COR-L47 (cell line): ENCODE measurements at regions not wholly inside any gene's neighbourhood (a gene's known extent, or its start where the extent isn't known, plus 50 kb on each side); places are given as distances from the start of the nearest gene placed in this dataset.

Experiments used
- DNase-seq: peaks from one replicate; lab custom pipeline; 2025; lab: John Stamatoyannopoulos, UW

DNA sequence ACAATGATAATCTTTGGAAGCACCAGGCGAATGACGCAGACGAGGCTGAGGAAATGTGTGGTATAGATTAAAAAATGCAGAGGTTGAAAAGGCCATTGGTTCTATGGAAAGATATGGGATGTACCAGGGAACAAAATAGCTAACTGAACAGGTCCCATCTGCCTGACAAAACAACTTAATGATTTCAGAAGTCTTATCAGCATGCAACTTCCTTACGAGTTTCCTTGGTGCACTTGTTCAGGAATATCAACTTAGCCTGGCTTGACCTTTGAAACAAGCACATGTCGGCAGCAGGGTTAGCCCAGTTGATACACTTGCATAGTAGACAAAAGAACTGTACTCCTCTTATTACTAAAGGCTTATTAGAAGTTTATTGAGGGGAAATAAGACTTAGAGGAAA, 90.9 kb upstream of the CDH11 start:
- DNase-seq = no peak

DNA sequence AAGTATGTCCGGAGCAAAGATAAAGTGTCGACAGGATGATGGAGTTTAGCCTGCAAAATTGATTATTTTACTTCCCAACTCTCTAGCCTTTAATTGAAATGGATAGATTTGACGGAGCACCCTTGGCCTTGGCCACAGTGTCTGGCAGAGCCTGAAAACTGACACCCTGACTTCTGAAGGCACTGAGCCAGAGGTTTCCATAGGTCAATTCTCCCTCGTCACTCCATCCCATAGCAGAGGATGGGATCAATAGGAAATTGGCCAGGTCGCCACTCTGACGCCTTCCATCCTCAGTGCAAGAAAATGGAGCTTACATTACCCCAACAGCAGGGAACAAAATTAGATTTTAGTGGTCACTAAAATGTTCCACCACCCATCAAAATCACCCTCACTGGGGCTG, 90.4 kb upstream of the CDH11 start:
- DNase-seq = no peak

DNA sequence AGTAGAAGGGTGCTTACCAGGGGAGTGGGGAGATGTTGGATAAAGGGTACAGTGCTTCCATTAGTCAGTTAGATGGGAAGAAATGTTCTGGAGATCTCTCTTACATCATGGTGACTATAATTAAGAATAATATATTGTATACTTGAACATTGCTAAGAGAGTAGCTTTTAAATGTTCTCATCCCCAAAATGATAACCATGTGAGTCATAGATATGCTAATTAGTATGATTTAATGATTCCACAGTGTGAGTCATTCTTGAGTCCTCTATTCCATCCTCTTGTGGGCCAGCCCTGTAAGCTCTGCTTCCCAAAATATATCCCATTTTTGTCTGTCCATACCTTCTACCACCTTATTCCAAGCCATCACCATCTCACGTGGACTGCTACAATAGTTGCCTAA, 80.6 kb upstream of the CDH11 start:
- no peak for DNase-seq

DNA sequence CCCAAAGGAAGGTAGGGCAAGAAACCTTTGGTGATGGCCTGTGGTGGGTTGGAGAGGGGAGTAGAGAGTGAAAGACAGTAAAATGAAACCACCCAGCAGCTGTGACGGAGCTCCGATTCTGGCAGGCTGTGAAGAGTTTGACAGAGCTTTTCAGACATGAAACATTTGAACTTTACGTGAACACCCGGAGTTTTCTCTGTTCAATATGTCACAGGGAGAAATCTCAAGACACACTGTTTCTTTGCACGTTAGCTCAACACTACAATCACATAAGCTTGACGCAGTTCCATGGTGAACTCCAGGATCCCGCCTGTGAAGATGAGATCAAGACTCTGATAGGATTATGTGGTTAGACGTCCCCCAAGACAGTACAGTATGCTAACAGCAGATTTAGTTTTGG, 79.6 kb upstream of the CDH11 start:
- DNase-seq = no peak

DNA sequence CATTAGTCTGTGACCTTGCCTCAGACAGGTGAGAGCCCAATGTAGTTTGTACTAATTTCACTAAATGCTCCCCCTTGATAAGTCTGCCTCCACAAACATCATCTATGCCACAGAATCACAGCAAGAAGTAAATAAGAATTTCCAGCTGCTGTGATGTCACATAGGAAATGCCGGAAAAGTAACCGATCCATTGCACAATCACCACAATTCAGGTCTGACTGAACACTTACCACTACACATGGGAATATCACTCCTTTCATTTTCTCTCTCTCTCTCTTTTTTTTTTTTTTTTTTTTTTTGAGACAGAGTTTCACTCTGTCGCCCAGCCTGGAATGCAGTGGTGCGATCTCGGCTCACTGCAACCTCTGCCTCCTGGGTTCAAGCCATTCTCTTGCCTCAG, 79.0 kb upstream of the CDH11 start:
- DNase-seq = no peak

DNA sequence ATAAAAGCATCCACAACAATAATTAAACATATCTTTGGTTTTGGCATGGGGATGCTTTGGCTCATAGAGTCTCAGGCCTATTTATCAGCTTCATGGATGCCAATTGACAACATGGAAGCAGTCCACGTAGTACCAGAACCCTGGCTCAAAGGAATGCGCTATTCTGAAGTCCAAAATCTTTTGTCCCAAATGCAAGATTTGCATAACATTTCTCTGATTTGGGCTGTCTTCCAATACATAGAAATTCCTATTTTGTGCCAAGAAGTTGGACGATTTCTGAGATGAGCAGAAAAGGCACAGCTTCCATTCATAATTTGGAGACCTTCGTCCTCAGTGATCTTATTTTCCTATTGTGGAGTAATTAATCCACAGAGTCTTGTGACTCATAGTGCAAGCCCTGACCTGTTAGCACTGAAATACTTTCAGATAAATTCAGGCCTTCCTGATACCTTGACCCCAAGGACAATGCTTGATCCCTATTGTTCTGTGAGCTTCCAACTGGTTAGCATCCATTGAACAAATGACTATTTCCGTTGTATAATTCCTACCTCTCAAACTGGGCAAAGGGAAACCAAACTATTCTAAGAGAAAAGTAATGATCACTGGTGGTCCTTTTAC, 78.4 kb upstream of the CDH11 start:
- no peak for DNase-seq

DNA sequence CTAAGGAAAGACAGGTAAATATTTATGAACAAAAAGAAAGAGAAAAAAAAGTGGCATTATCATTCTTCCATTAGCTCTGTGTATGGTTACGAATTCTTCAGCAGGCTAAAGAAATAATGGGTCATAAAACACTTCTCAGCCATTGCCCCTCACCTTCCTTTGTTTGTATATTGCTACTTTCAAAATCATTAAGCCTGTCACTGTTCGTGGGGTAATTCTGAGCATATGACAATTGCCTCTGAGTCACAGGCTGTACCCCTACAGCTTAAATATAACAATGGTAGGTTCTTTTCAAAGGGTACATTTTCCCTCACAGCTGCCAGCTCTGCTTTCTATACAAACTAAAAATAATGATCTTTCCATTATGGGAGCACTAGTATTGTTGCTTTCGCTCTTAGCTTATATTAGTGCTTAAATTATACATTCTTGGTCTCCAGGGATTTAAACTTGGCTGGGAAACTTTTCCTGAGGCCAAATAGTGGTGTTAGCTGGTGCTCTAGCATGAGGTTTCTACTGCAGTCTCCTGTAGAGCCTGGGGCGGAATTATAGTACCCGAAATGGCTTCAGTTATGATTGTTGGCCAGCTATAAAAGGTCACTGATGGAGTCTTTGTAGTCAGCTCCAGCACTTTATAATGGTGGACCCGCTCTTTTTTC, 74.7 kb upstream of the CDH11 start:
- no peak for DNase-seq

DNA sequence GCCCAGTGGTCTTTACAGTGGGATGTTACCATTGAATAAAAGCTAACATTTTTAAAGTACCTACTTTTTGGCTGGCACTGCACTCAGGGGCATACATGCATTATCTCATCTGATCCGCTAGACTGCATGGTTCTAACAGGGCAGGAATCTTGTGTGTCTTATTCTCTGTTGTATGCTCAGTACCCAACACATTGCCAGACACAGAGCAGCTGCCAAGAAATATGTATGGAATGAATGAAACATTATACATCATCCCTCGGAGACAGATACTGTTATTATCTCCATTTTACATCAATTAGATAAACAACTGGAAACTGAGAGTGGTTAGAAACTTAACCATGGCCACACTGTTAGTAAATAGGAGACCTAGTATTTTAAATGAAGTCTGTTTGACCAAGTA, 74.1 kb upstream of the CDH11 start:
- DNase-seq = no peak

DNA sequence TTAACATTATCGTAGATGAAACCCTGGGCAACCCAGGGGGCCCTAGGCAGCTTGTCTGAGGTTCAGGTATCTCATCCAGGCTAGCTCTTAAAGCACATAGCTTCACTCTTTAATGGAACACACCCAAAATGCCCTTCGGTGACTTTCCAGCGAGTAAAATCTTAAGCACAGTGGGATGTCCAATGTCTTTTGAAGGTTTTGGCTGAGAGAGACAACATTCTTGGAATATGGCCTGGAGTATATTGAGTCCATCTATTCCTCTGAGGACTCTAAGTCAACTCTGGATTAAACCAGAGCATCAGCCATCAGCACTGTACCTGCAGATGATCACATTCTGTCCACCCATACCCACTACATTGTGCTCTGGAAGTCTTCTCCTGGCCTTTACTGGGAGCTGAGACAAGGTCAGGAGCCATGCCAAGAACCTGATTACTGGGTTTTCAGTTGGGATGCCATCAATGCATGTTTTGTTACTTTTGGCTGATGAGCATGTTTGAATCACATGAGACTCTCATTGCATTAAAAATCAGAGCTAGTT, 63.4 kb upstream of the CDH11 start:
- DNase-seq = no peak

DNA sequence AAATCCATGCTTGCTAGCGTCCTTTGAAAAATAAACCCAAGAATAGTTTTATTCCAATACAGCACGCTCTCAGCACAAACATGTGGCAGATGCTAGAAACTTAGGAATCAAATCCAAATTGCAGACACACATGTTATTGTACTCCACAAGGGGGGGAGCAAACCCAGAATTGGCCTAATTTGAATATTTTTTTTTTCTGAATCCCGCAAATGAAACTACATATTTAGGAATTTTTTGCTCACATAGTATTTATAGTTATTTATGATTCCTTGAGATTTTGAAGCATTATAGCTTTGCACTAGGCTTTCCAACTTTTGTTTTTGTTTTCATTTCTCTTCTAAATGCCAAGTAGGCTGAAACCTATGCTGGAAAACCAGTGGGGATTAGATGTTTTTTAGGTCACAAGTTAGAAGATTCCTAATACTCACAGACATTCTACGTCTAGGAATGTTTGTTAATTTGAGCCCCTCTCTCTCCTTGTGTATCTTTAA, 59.3 kb upstream of the CDH11 start:
- no peak for DNase-seq

DNA sequence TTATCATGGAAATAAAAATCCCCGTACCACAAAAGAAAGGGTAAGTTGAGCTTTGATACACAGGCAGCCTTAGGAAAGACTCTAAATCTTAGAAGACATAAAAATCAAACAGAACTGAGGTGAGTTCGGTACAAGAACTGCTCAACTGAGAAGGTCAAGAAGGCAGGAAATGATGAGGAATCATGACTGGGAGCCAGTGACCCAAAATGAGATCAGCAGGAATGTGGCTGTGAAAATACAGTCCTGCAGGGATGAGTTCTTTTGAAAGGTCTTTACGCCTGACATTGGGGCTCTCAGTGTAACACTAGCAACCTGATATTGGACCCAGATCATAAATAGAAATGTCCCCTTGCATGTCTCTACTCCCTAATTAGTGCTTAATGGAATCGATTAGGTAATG, 56.3 kb upstream of the CDH11 start:
- no peak for DNase-seq

DNA sequence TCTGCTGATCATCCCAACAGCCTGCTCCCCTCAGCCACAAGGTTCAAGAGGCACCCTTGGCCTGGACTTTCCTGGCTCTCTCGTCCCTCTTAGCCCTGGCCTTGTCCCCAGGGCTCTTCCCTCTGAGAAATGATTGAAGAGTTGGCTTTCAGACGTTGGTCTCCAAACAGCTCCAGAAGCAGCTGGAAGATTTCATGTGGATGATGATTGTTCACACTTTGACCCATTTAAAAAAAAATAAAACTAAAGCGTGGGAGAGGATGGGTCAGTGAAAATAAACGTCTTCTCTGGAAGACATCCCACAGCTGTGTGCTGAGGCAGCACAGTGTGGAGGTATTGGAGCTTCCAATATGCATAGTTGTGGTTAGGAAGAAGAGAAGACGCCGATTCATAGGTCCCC, 54.7 kb upstream of the CDH11 start:
- DNase-seq = no peak

DNA sequence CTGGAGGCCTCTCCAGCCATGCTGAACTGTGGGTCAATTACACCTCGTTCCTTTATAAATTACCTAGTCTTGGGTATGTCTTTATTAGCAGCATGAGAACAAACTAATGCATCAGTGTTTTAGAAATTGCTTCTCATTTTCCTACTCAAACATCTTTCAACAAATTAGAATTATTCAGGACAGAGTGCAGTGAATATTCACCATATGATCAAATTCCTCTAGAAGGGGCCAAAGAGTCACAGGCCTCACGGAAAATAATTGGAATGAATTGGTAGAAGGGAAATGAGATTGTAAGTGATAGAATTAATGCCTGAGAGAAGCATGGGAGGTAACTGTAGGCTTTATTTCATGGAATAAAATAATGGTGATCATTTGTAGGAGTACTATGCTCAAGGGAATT, 50.5 kb upstream of the CDH11 start:
- no peak for DNase-seq
